ENCODE measurements at regions not wholly inside any gene's neighbourhood (a gene's known extent, or its start where the extent isn't known, plus 50 kb on each side); places are given as distances from the start of the nearest gene placed in this dataset.

GRCh38 chr10:123222832-123223231 is 68.6 kb downstream of the BUB3 start:
- TF ChIP-seq CTCF (conservative IDR thresholded peaks at IDR 0.05; ENCODE audit: low read length), result no peak
- no peak for TF ChIP-seq EZH2phosphoT487 (IDR thresholded peaks at IDR 0.05; ENCODE audit: borderline replicate concordance)
